Activated naive CD4-positive, alpha-beta T cell treated with anti-CD3 and anti-CD28 coated beads for 36 hours (primary cell): ENCODE measurements at regions not wholly inside any gene's neighbourhood (a gene's known extent, or its start where the extent isn't known, plus 50 kb on each side); places are given as distances from the start of the nearest gene placed in this dataset.
"Not testable (repeated sequence)": the region's sequence is repeated elsewhere in the genome, so short reads cannot be mapped to it uniquely, and the experiment has no call there.

Experiments used
- CTCF ChIA-PET: fragments of 350-600 bp; sonication (Branson Sonifier 250); formaldehyde crosslinking; loops from one replicate; lab custom pipeline; 2021; ENCODE audit warnings: antibody characterized with exemption; lab: Charles Lee
- DNase-seq: peaks from one replicate; pipeline ENCODE4 v3.0.0-alpha.2; 2020
- H3K27ac Mint-ChIP-seq: one replicate; pipeline ENCODE4 v1.8.0; 2021; ENCODE audit warnings: mild to moderate bottlenecking, mixed read lengths
- H3K27me3 Mint-ChIP-seq: one replicate; pipeline ENCODE4 v1.8.0; 2021; ENCODE audit warnings: low read depth, mixed read lengths
- H3K36me3 Mint-ChIP-seq: one replicate; pipeline ENCODE4 v1.8.0; 2021; ENCODE audit warnings: low read depth, mixed read lengths
- H3K4me1 Mint-ChIP-seq: one replicate; pipeline ENCODE4 v1.8.0; 2021; ENCODE audit warnings: low read depth, mixed read lengths
- H3K4me3 Mint-ChIP-seq: one replicate; pipeline ENCODE4 v1.8.0; 2021; ENCODE audit warnings: mild to moderate bottlenecking, moderate library complexity, mixed read lengths
- H3K9me3 Mint-ChIP-seq: one replicate; pipeline ENCODE4 v1.8.0; 2021; ENCODE audit warnings: mixed read lengths
- intact Hi-C: fragments of 100-400 bp; cut with micrococcal nuclease; formaldehyde crosslinking; loops from one replicate; pipeline ENCODE4 v1.15.1; 2023

- CTCF ChIA-PET: no interaction called here
Observed at GRCh38 chr3:31105438-31106077, 211.1 kb upstream of the GADL1 start.

GRCh38 chr3:31106204-31106603 is 211.7 kb upstream of the GADL1 start:
- Mint-ChIP-seq H3K36me3 (no peaks in the 10 kb centered on the region), H3K4me1 (peaks cover 21% of the 10 kb centered on the region), H3K4me3 (no peak overlapping the region), H3K27me3 (peaks cover 2% of the 10 kb centered on the region), H3K27ac (no peak overlapping the region), H3K9me3 (no peaks in the 10 kb centered on the region)
- intact Hi-C loops: no loop called here
- no peak for DNase-seq
- CTCF ChIA-PET: no interaction called here

More at GRCh38 chr3:31105438-31106077, 211.1 kb upstream of the GADL1 start:
- Mint-ChIP-seq H3K4me3 (no peak overlapping the region), H3K4me1 (peaks cover 21% of the 10 kb centered on the region), H3K36me3 (no peaks in the 10 kb centered on the region), H3K9me3 (no peaks in the 10 kb centered on the region), H3K27ac (no peak overlapping the region), H3K27me3 (peaks cover 2% of the 10 kb centered on the region)
- intact Hi-C loops: loop anchor here (1.0 kb wide), 1 partner anchor 28 kb away; no protein-coding TSS in a partner anchor
- no peak for DNase-seq

DNA sequence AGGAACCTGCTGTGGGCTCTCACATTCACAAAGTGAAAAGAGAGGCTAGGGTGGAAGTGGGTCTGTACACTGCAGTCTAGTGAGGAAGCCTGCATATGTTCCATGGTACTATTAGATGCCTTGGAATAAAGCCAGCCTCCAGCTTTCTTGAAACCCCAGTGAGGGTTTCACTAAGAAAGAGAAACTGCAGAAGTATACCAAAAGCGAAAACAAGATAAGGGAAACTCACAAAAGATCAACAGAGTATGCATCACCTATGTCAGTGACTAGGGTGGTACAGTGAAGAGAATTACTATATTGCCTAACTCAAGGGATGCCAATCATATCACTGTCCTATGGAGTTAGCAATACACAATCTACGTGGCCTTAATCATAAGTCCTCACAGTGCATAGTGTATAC is 212.5 kb upstream of the GADL1 start:
- intact Hi-C loops: no loop called here
- Mint-ChIP-seq H3K4me1 (peaks cover 16% of the 10 kb centered on the region), H3K27me3 (peaks cover 2% of the 10 kb centered on the region), H3K36me3 (no peaks in the 10 kb centered on the region), H3K9me3 (no peaks in the 10 kb centered on the region), H3K27ac (no peak overlapping the region), H3K4me3 (no peak overlapping the region)
- CTCF ChIA-PET: no interaction called here
- no peak for DNase-seq

- Mint-ChIP-seq H3K27me3 (no peaks in the 10 kb centered on the region), H3K4me1 (no peaks in the 10 kb centered on the region), H3K27ac (no peak overlapping the region), H3K4me3 (no peak overlapping the region), H3K36me3 (no peaks in the 10 kb centered on the region), H3K9me3 (peaks cover 8% of the 10 kb centered on the region)
- CTCF ChIA-PET: no interaction called here
- intact Hi-C loops: no loop called here
- no peak for DNase-seq
Observed at GRCh38 chr3:31114929-31115283, 220.4 kb upstream of the GADL1 start.

GRCh38 chr3:31115531-31115930 is 221.1 kb upstream of the GADL1 start:
- H3K4me1 Mint-ChIP-seq, intact Hi-C loops, H3K36me3 Mint-ChIP-seq, H3K27me3 Mint-ChIP-seq, H3K27ac Mint-ChIP-seq, CTCF ChIA-PET, H3K9me3 Mint-ChIP-seq, H3K4me3 Mint-ChIP-seq, DNase-seq: not testable (repeated sequence)

GRCh38 chr3:31116651-31117050 is 222.2 kb upstream of the GADL1 start:
- DNase-seq: no peak
- peaks cover 8% of the 10 kb centered on the region for H3K9me3 Mint-ChIP-seq
- no peaks in the 10 kb centered on the region for H3K4me1 Mint-ChIP-seq
- CTCF ChIA-PET: no interaction called here
- intact Hi-C loops: no loop called here
- no peak overlapping the region for H3K4me3 Mint-ChIP-seq
- H3K27ac Mint-ChIP-seq: no peak overlapping the region
- H3K27me3 Mint-ChIP-seq: no peaks in the 10 kb centered on the region
- H3K36me3 Mint-ChIP-seq: no peaks in the 10 kb centered on the region

- Mint-ChIP-seq H3K4me1 (no peaks in the 10 kb centered on the region), H3K9me3 (peaks cover 8% of the 10 kb centered on the region)
Observed at GRCh38 chr3:31117854-31118253, 223.4 kb upstream of the GADL1 start.

GRCh38 chr3:31124373-31124772 is 229.9 kb upstream of the GADL1 start:
- peaks cover 13% of the 10 kb centered on the region for H3K9me3 Mint-ChIP-seq
- intact Hi-C loops: no loop called here
- H3K27me3 Mint-ChIP-seq: no peaks in the 10 kb centered on the region
- peaks cover 2% of the 10 kb centered on the region for H3K36me3 Mint-ChIP-seq
- CTCF ChIA-PET: interaction anchor here (0.6 kb wide), 1 partner anchor 289 kb away, joined by 3 read pairs; no protein-coding TSS in a partner anchor
- no peaks in the 10 kb centered on the region for H3K4me1 Mint-ChIP-seq
- DNase-seq: no peak
- H3K4me3 Mint-ChIP-seq: no peak overlapping the region
- H3K27ac Mint-ChIP-seq: no peak overlapping the region

More at GRCh38 chr3:31117854-31118253, 223.4 kb upstream of the GADL1 start:
- no peak for DNase-seq
- CTCF ChIA-PET: no interaction called here
- intact Hi-C loops: no loop called here
- no peaks in the 10 kb centered on the region for H3K27me3 Mint-ChIP-seq
- no peak overlapping the region for H3K27ac Mint-ChIP-seq
- H3K4me3 Mint-ChIP-seq: no peak overlapping the region
- H3K36me3 Mint-ChIP-seq: no peaks in the 10 kb centered on the region

GRCh38 chr3:31125413-31126020 is 231.1 kb upstream of the GADL1 start:
- no peak overlapping the region for H3K4me3 Mint-ChIP-seq
- CTCF ChIA-PET: interaction anchor here (0.5 to 0.6 kb wide), 2 partner anchors 395 to 1629 kb away, joined by 3 to 5 read pairs; no protein-coding TSS in a partner anchor
- H3K36me3 Mint-ChIP-seq: peaks cover 2% of the 10 kb centered on the region
- intact Hi-C loops: no loop called here
- H3K4me1 Mint-ChIP-seq: no peaks in the 10 kb centered on the region
- H3K9me3 Mint-ChIP-seq: peaks cover 12% of the 10 kb centered on the region
- no peaks in the 10 kb centered on the region for H3K27me3 Mint-ChIP-seq
- H3K27ac Mint-ChIP-seq: no peak overlapping the region
- no peak for DNase-seq

DNA sequence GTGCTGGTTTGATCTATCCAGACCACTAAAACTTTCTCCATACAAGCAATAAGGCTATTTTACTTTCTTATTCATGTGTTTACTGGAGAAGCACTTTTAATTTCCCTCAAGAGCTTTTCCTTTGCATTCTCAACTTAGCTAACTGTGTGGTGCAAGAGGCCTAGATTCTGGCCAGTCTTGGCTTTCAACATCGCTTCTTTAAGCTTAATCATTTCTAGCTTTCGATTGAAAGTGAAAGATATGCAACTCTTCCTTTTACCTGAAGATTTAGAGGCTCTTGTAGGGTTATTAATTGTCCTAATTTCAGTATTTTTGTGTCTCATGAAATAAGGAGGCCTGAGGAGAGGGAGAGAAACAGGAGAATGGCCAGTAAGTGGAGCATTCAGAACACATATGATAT is 234.8 kb upstream of the GADL1 start:
- Mint-ChIP-seq H3K9me3 (peaks cover 6% of the 10 kb centered on the region), H3K36me3 (no peaks in the 10 kb centered on the region), H3K4me3 (no peak overlapping the region), H3K27me3 (no peaks in the 10 kb centered on the region), H3K27ac (no peak overlapping the region), H3K4me1 (no peaks in the 10 kb centered on the region)
- intact Hi-C loops: no loop called here
- no peak for DNase-seq
- CTCF ChIA-PET: interaction anchor here (1.1 to 1.9 kb wide), 2 partner anchors 360 to 640 kb away, joined by 4 to 5 read pairs; no protein-coding TSS in a partner anchor

- intact Hi-C loops: loop anchor here (1.0 to 5.0 kb wide), 6 partner anchors 162 to 1089 kb away; no protein-coding TSS in a partner anchor
- no peak for DNase-seq
- Mint-ChIP-seq H3K4me3 (no peak overlapping the region), H3K36me3 (no peaks in the 10 kb centered on the region), H3K4me1 (no peaks in the 10 kb centered on the region), H3K27ac (no peak overlapping the region), H3K27me3 (no peaks in the 10 kb centered on the region), H3K9me3 (no peaks in the 10 kb centered on the region)
- CTCF ChIA-PET: interaction anchor here (0.6 to 1.2 kb wide), 8 partner anchors 58 to 1023 kb away, joined by 3 to 7 read pairs (median 3); no protein-coding TSS in a partner anchor
Observed at GRCh38 chr3:31132132-31132769, 237.8 kb upstream of the GADL1 start.

DNA sequence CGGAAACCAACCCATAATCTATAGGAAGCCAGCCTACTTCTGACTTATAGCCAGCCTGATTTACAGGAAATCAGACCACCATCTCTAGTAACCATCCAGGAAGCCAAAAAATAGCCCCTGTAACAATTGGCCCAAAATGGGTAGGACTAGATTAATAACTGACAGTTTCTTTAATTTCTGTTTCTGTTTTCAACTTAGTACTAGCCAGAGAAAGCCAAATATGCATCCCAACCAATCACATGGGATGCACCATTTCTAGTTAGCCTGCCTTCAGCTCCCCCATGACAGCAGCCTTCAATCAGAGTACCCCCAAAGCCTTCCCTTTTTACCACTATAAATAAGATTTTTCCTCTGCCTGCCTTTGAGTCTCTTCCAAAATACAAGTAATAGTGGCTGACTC is 239.1 kb upstream of the GADL1 start:
- Mint-ChIP-seq H3K36me3 (no peaks in the 10 kb centered on the region), H3K27ac (no peak overlapping the region), H3K9me3 (no peaks in the 10 kb centered on the region), H3K27me3 (no peaks in the 10 kb centered on the region), H3K4me1 (no peaks in the 10 kb centered on the region), H3K4me3 (no peak overlapping the region)
- intact Hi-C loops: loop anchor here (2.0 to 5.0 kb wide), 4 partner anchors 199 to 1091 kb away; no protein-coding TSS in a partner anchor
- no peak for DNase-seq
- CTCF ChIA-PET: interaction anchor here (1.0 to 1.7 kb wide), 2 partner anchors 353 to 364 kb away, joined by 3 read pairs; no protein-coding TSS in a partner anchor
